Heart right ventricle (tissue), 16 donors: ENCODE measurements at regions not wholly inside any gene's neighbourhood (a gene's known extent, or its start where the extent isn't known, plus 50 kb on each side); places are given as distances from the start of the nearest gene placed in this dataset.
"Not testable (repeated sequence)": the region's sequence is repeated elsewhere in the genome, so short reads cannot be mapped to it uniquely, and the experiment has no call there.

Source experiments
- ATAC-seq, 8 donors: fragments of 200-7000 bp; cut with Tn5 transposase; one replicate each; pipeline ENCODE4 v1.9.1; 2020; ENCODE audit warnings: mild to moderate bottlenecking in 8 of 8, moderate library complexity in 8 of 8, moderate number of reproducible peaks in 1 of 8
- DNase-seq, 2 donors: peaks; one replicate each; pipeline ENCODE4 v3.0.0-alpha.2; 2020
- H3K27ac ChIP-seq, 10 donors: fragments of 200-600 bp; sonication (generic) in 2 of 10; one replicate each; pipeline versions ENCODE4 v1.5.0 to v1.8.0; 2020 to 2022; ENCODE audit warnings: mild to moderate bottlenecking in 3 of 10
- H3K27me3 ChIP-seq, 7 donors: fragments of 200-600 bp; one replicate each; pipeline ENCODE4 v1.8.0; 2021 to 2022; ENCODE audit warnings: mild to moderate bottlenecking in 2 of 7
- H3K36me3 ChIP-seq, 9 donors: fragments of 200-600 bp; sonication (generic) in 1 of 9; one replicate each; pipeline versions ENCODE4 v1.5.0 to v1.8.0; 2020 to 2022; ENCODE audit warnings: mild to moderate bottlenecking in 2 of 9
- H3K4me1 ChIP-seq, 9 donors: fragments of 200-600 bp; sonication (generic) in 1 of 9; one replicate each; pipeline versions ENCODE4 v1.5.0 to v1.8.0; 2020 to 2022; ENCODE audit warnings: mild to moderate bottlenecking in 4 of 9
- H3K4me3 ChIP-seq, 10 donors: fragments of 200-600 bp; sonication (generic) in 2 of 10; one replicate each; pipeline versions ENCODE4 v1.5.0 to v1.8.0; 2020 to 2022; ENCODE audit warnings: mild to moderate bottlenecking in 7 of 10, moderate library complexity in 2 of 10
- H3K9me3 ChIP-seq, 11 donors: fragments of 200-600 bp in 10 of 11; sonication (generic) in 2 of 11; one replicate each; pipeline versions ENCODE4 v1.5.0 to v1.8.0; 2013 to 2022; ENCODE audit warnings: mild to moderate bottlenecking in 2 of 11, control low read depth in 1 of 11, moderate library complexity in 1 of 11
- WGBS, 2 donors: extraction: QIAGEN DNeasy Blood & Tissue Kit; methylation state at CpG; one replicate each; pipeline ENCODE4 v1.1.7; 2013; ENCODE audit warnings: inconsistent platforms in 1 of 2; 5-methylcytosine and 5-hydroxymethylcytosine counted together
- intact Hi-C, 10 donors: fragments of 100-400 bp; cut with DNase I; formaldehyde crosslinking; loops; one replicate each; pipeline versions ENCODE4 v1.11.1 to v1.14.2; 2022
- TF ChIP-seq, protein P1 (sequence below), 9 donors: fragments of 200-600 bp; sonication (generic) in 2 of 9; IDR thresholded peaks; one replicate each; pipeline versions ENCODE4 v1.5.0 to v1.8.0; 2021 to 2022; ENCODE audit warnings: antibody characterized with exemption in 9 of 9, mild to moderate bottlenecking in 5 of 9, moderate library complexity in 1 of 9
- donor health status: Arrhythmogenic right ventricular cardiomyopathy.
- donor health status: ischemic (EF 13 %, LVEDD 7.1; RV severe dilation, severe dysfunction).
- donor health status: healthy with polysubstance abuse.
- donor health status: DM: no; HTN: yes; CAD: no.
- donor health status: DM: no; HTN: no; CAD: no.
- donor health status: ischemic (EF 25% LVEDD 6.9; RV normal size, moderate dysfunction).
- donor health status: ischemic (EF 25% LVEDD 5.7; RV mildly dilated, moderate dysfunction).
- donor health status: healthy.
- donor health status: DM: yes; HTN: yes; CAD: no.
- donor health status: Ischemic cardiomyopathy.
- donor health status: ischemic (EF 35%, LVEDD 5.7; RV mildly dilated, moderate dysfunction).
- donor health status: nonischemic (EF 11% LVEDD 7.7; RV severe dilation, severe dysfunction).
- donor health status: DM: yes; HTN: yes; CAD: no.
- donor health status: PGD.
- donor health status: ischemic (EF 29% LVEDD 5.4; RV normal size, mild dysfunction).
- donor health status: nonischemic (EF 23%, LVEDD 6.1; RV moderate dilation, normal function).

- 76 to 79% methylated on average over 8 of the region's 8 CpGs for WGBS, 2 donors
- H3K27ac ChIP-seq, result no peak overlapping the region
- no peaks in the 10 kb centered on the region for H3K4me1 ChIP-seq
- H3K4me3 ChIP-seq, result no peak overlapping the region
- peaks cover 0 to 9% (median 0%) of the 10 kb centered on the region in 11 donors for H3K9me3 ChIP-seq
- H3K36me3 ChIP-seq, result no peaks in the 10 kb centered on the region
- peaks cover 0 to 29% (median 13%) of the 10 kb centered on the region in 7 donors for H3K27me3 ChIP-seq
- ATAC-seq (no peak), DNase-seq (no peak)
- intact Hi-C loops, result no loop called here
- TF ChIP-seq, protein P1, sequence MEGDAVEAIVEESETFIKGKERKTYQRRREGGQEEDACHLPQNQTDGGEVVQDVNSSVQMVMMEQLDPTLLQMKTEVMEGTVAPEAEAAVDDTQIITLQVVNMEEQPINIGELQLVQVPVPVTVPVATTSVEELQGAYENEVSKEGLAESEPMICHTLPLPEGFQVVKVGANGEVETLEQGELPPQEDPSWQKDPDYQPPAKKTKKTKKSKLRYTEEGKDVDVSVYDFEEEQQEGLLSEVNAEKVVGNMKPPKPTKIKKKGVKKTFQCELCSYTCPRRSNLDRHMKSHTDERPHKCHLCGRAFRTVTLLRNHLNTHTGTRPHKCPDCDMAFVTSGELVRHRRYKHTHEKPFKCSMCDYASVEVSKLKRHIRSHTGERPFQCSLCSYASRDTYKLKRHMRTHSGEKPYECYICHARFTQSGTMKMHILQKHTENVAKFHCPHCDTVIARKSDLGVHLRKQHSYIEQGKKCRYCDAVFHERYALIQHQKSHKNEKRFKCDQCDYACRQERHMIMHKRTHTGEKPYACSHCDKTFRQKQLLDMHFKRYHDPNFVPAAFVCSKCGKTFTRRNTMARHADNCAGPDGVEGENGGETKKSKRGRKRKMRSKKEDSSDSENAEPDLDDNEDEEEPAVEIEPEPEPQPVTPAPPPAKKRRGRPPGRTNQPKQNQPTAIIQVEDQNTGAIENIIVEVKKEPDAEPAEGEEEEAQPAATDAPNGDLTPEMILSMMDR (IDR thresholded peaks at IDR 0.05), result no peak
Observed at GRCh38 chr22:49395617-49396016, 432.1 kb downstream of the BRD1 start.

DNA sequence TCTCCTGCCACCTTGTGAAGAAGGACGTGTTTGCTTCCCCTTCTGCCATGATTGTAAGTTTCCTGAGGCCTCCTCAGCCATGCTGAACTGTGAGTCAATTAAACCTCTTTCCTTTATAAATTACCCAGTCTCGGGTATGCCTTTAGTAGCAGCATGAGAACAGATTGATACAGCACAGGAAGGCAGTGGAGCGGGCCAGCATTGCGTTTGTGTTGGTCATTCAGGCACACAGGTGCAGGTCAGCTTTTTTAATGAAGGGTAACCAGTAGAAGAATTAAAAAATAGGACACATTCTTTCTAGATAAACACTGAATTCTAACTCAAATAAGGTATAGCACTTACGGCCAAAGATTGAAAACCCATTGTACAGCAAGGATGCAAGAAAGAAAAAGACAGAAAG lies 432.6 kb downstream of the BRD1 start:
- H3K27ac ChIP-seq, H3K36me3 ChIP-seq, H3K9me3 ChIP-seq, H3K4me3 ChIP-seq, ATAC-seq, H3K4me1 ChIP-seq, DNase-seq, intact Hi-C loops: not testable (repeated sequence)
- 84 to 88% methylated on average over 5 of the region's 5 CpGs for WGBS, 2 donors
- peaks cover 0 to 29% (median 12%) of the 10 kb centered on the region in 7 donors for H3K27me3 ChIP-seq

GRCh38 chr22:49394116-49394785 lies 433.4 kb downstream of the BRD1 start:
- 82 to 84% methylated on average over 7 of the region's 7 CpGs for WGBS, 2 donors
- TF ChIP-seq, protein P1 (IDR thresholded peaks at IDR 0.05), result no peak
- no peaks in the 10 kb centered on the region for H3K36me3 ChIP-seq
- H3K9me3 ChIP-seq, result peaks cover 0 to 9% (median 0%) of the 10 kb centered on the region in 11 donors
- H3K27ac ChIP-seq, result no peak overlapping the region
- peaks cover 0 to 29% (median 10%) of the 10 kb centered on the region in 7 donors for H3K27me3 ChIP-seq
- H3K4me3 ChIP-seq, result no peak overlapping the region
- H3K4me1 ChIP-seq, result no peaks in the 10 kb centered on the region
- DNase-seq (no peak), ATAC-seq (no peak)
- intact Hi-C loops, result no loop called here

- Histone ChIP-seq H3K9me3 (peaks cover 0 to 13% (median 0%) of the 10 kb centered on the region in 11 donors), H3K4me1 (no peaks in the 10 kb centered on the region), H3K27me3 (peaks cover 0 to 29% (median 10%) of the 10 kb centered on the region in 7 donors), H3K27ac (no peak overlapping the region), H3K4me3 (no peak overlapping the region), H3K36me3 (no peaks in the 10 kb centered on the region)
- TF ChIP-seq, protein P1 (IDR thresholded peaks at IDR 0.05), result no peak
- 82 to 88% methylated on average over 7 of the region's 7 CpGs for WGBS, 2 donors
- DNase-seq (no peak), ATAC-seq (no peak)
- intact Hi-C loops, result no loop called here
Observed at GRCh38 chr22:49393526-49393925, 434.1 kb downstream of the BRD1 start.

- Histone ChIP-seq H3K36me3 (no peaks in the 10 kb centered on the region), H3K9me3 (peaks cover 0 to 17% (median 0%) of the 10 kb centered on the region in 11 donors), H3K27me3 (peaks cover 0 to 29% (median 10%) of the 10 kb centered on the region in 7 donors), H3K4me3 (no peak overlapping the region), H3K4me1 (no peaks in the 10 kb centered on the region), H3K27ac (no peak overlapping the region)
- no peak for DNase-seq
- intact Hi-C loops, result no loop called here
- ATAC-seq, result no peak
- 68 to 72% methylated on average over 12 of the region's 12 CpGs for WGBS, 2 donors
- TF ChIP-seq, protein P1 (IDR thresholded peaks at IDR 0.05), result no peak
Observed at GRCh38 chr22:49392841-49393510, 434.7 kb downstream of the BRD1 start.
